ENCODE measurements at regions not wholly inside any gene's neighbourhood (a gene's known extent, or its start where the extent isn't known, plus 50 kb on each side); places are given as distances from the start of the nearest gene placed in this dataset.

- Histone ChIP-seq H3K36me3 (ENCODE audit: insufficient read depth, low read length) (no peaks in the 10 kb centered on the region), H3K4me2 (ENCODE audit: low read length) (peak overlapping the region; percentile 5), H3K9ac (ENCODE audit: low read length) (no peak overlapping the region), H3K4me1 (ENCODE audit: insufficient read depth, low read length) (peaks cover 11% of the 10 kb centered on the region), H3K27ac (ENCODE audit: low read depth, low read length) (peak overlapping the region; percentile 23), H3K4me3 (ENCODE audit: insufficient read depth, low read depth, low read length) (no peak overlapping the region), H4K20me1 (ENCODE audit: insufficient read depth, low read length) (no peaks in the 10 kb centered on the region), H3K27me3 (ENCODE audit: insufficient read depth, low read length) (no peaks in the 10 kb centered on the region), H3K79me2 (ENCODE audit: insufficient read depth, low read length) (no peaks in the 10 kb centered on the region), H2AFZ (ENCODE audit: low read depth, low read length) (no peak overlapping the region), H3K9me3 (ENCODE audit: insufficient read depth, low read depth, low read length) (no peaks in the 10 kb centered on the region)
- Mint-ChIP-seq H3K36me3 (ENCODE audit: low read depth, unreplicated experiment) (no peaks in the 10 kb centered on the region), H3K27me3 (ENCODE audit: low read depth, unreplicated experiment) (no peaks in the 10 kb centered on the region), H3K4me1 (ENCODE audit: low read depth, unreplicated experiment) (no peaks in the 10 kb centered on the region), H3K4me3 (ENCODE audit: unreplicated experiment) (no peak overlapping the region), H3K27ac (ENCODE audit: unreplicated experiment) (no peak overlapping the region), H3K9me3 (ENCODE audit: unreplicated experiment) (no peaks in the 10 kb centered on the region)
- TF ChIP-seq CTCF (IDR thresholded peaks at IDR 0.05; ENCODE audit: insufficient read depth, low read depth, low read length) (no peak), EZH2 (IDR thresholded peaks at IDR 0.05; ENCODE audit: insufficient read depth, low read length) (no peak)
- FAIRE-seq (no peak), DNase-seq (ENCODE audit: low read depth) (peak; percentile 27)
Observed at GRCh38 chr5:98557916-98558315, 215.5 kb upstream of the RGMB start.

GRCh38 chr5:98563885-98564653 is 209.4 kb upstream of the RGMB start:
- Mint-ChIP-seq H3K4me3 (ENCODE audit: unreplicated experiment) (no peak overlapping the region), H3K4me1 (ENCODE audit: low read depth, unreplicated experiment) (no peaks in the 10 kb centered on the region), H3K36me3 (ENCODE audit: low read depth, unreplicated experiment) (no peaks in the 10 kb centered on the region), H3K27ac (ENCODE audit: unreplicated experiment) (no peak overlapping the region), H3K27me3 (ENCODE audit: low read depth, unreplicated experiment) (peaks cover 3% of the 10 kb centered on the region), H3K9me3 (ENCODE audit: unreplicated experiment) (no peaks in the 10 kb centered on the region)
- TF ChIP-seq CTCF (IDR thresholded peaks at IDR 0.05; ENCODE audit: insufficient read depth, low read depth, low read length) (no peak), EZH2 (IDR thresholded peaks at IDR 0.05; ENCODE audit: insufficient read depth, low read length) (no peak)
- no peak overlapping the region for H2AFZ ChIP-seq (ENCODE audit: low read depth, low read length)
- H3K9ac ChIP-seq (ENCODE audit: low read length) = no peak overlapping the region
- FAIRE-seq (peak; percentile 34), DNase-seq (ENCODE audit: low read depth) (no peak)
- no peaks in the 10 kb centered on the region for H3K9me3 ChIP-seq (ENCODE audit: insufficient read depth, low read depth, low read length)
- peaks cover 7% of the 10 kb centered on the region for H3K27me3 ChIP-seq (ENCODE audit: insufficient read depth, low read length)
- no peak overlapping the region for H3K4me3 ChIP-seq (ENCODE audit: insufficient read depth, low read depth, low read length)
- no peaks in the 10 kb centered on the region for H3K36me3 ChIP-seq (ENCODE audit: insufficient read depth, low read length)
- no peak overlapping the region for H3K4me2 ChIP-seq (ENCODE audit: low read length)
- H4K20me1 ChIP-seq (ENCODE audit: insufficient read depth, low read length) = no peaks in the 10 kb centered on the region
- no peaks in the 10 kb centered on the region for H3K79me2 ChIP-seq (ENCODE audit: insufficient read depth, low read length)
- H3K4me1 ChIP-seq (ENCODE audit: insufficient read depth, low read length) = no peaks in the 10 kb centered on the region
- no peak overlapping the region for H3K27ac ChIP-seq (ENCODE audit: low read depth, low read length)

- Histone ChIP-seq H3K27ac (ENCODE audit: low read depth, low read length) (no peak overlapping the region), H3K4me2 (ENCODE audit: low read length) (no peak overlapping the region), H3K36me3 (ENCODE audit: insufficient read depth, low read length) (no peaks in the 10 kb centered on the region), H3K79me2 (ENCODE audit: insufficient read depth, low read length) (no peaks in the 10 kb centered on the region), H3K4me3 (ENCODE audit: insufficient read depth, low read depth, low read length) (no peak overlapping the region), H2AFZ (ENCODE audit: low read depth, low read length) (no peak overlapping the region), H3K4me1 (ENCODE audit: insufficient read depth, low read length) (peaks cover 6% of the 10 kb centered on the region), H3K9ac (ENCODE audit: low read length) (no peak overlapping the region), H3K27me3 (ENCODE audit: insufficient read depth, low read length) (peaks cover 7% of the 10 kb centered on the region), H3K9me3 (ENCODE audit: insufficient read depth, low read depth, low read length) (no peaks in the 10 kb centered on the region), H4K20me1 (ENCODE audit: insufficient read depth, low read length) (no peaks in the 10 kb centered on the region)
- no peaks in the 10 kb centered on the region for H3K9me3 Mint-ChIP-seq (ENCODE audit: unreplicated experiment)
- H3K27ac Mint-ChIP-seq (ENCODE audit: unreplicated experiment) = no peak overlapping the region
- DNase-seq (ENCODE audit: low read depth) (no peak), FAIRE-seq (no peak)
- no peaks in the 10 kb centered on the region for H3K4me1 Mint-ChIP-seq (ENCODE audit: low read depth, unreplicated experiment)
- H3K36me3 Mint-ChIP-seq (ENCODE audit: low read depth, unreplicated experiment) = no peaks in the 10 kb centered on the region
- no peak for TF ChIP-seq EZH2 (IDR thresholded peaks at IDR 0.05; ENCODE audit: insufficient read depth, low read length)
- no peak for TF ChIP-seq CTCF (IDR thresholded peaks at IDR 0.05; ENCODE audit: insufficient read depth, low read depth, low read length)
- no peak overlapping the region for H3K4me3 Mint-ChIP-seq (ENCODE audit: unreplicated experiment)
- H3K27me3 Mint-ChIP-seq (ENCODE audit: low read depth, unreplicated experiment) = peaks cover 3% of the 10 kb centered on the region
Observed at GRCh38 chr5:98564836-98565235, 208.6 kb upstream of the RGMB start.
